GM23338 (cell line): ENCODE measurements at regions not wholly inside any gene's neighbourhood (a gene's known extent, or its start where the extent isn't known, plus 50 kb on each side); places are given as distances from the start of the nearest gene placed in this dataset.

Source experiments
- ATAC-seq: fragments of 200-7000 bp; cut with Tn5 transposase; 3 replicates; pipeline ENCODE4 v1.9.1; 2020
- DNase-seq: peaks from one replicate; pipeline ENCODE4 v3.0.0-alpha.2; 2015; ENCODE audit warnings: low spot score
- H2AFZ ChIP-seq: fragments of 200-600 bp; sonication (generic); 2 replicates; pipeline ENCODE4 v1.8.0; 2016; ENCODE audit warnings: antibody characterized with exemption, mild to moderate bottlenecking, moderate library complexity
- H3F3A ChIP-seq: fragments of 200-600 bp; sonication (generic); replicated peaks from 2 replicates; pipeline ENCODE4 v1.8.0; 2017; ENCODE audit warnings: antibody characterized with exemption, mixed run types, low read depth
- H3K27ac ChIP-seq: fragments of 200-600 bp; sonication (generic); 2 replicates; pipeline ENCODE4 v1.6.1; 2016; ENCODE audit warnings: low read depth
- H3K27me3 ChIP-seq: fragments of 200-600 bp; sonication (generic); 2 replicates; pipeline ENCODE4 v1.8.0; 2016; ENCODE audit warnings: mild to moderate bottlenecking, mixed run types, moderate library complexity; ENCODE audit not compliant: insufficient read depth
- H3K36me3 ChIP-seq: fragments of 200-600 bp; sonication (generic); 2 replicates; pipeline ENCODE4 v1.8.0; 2016; ENCODE audit warnings: mild to moderate bottlenecking; ENCODE audit not compliant: insufficient read depth
- H3K4me1 ChIP-seq: fragments of 200-600 bp; sonication (generic); 2 replicates; pipeline ENCODE4 v1.8.0; 2016; ENCODE audit warnings: mild to moderate bottlenecking, moderate library complexity; ENCODE audit not compliant: insufficient read depth
- H3K4me2 ChIP-seq: fragments of 200-600 bp; sonication (generic); 2 replicates; pipeline ENCODE4 v1.7.1; 2017; ENCODE audit warnings: mixed run types
- H3K4me3 ChIP-seq: fragments of 200-600 bp; sonication (generic); 2 replicates; pipeline ENCODE4 v1.6.1; 2016; ENCODE audit warnings: mixed run types
- H3K79me2 ChIP-seq: fragments of 200-600 bp; sonication (generic); replicated peaks from 2 replicates; pipeline ENCODE4 v1.8.0; 2017; ENCODE audit warnings: mild to moderate bottlenecking; ENCODE audit not compliant: insufficient read depth
- H3K9me2 ChIP-seq: fragments of 200-600 bp; sonication (generic); 2 replicates; pipeline ENCODE4 v1.8.0; 2017; ENCODE audit not compliant: insufficient read depth
- H4K20me1 ChIP-seq: fragments of 200-600 bp; sonication (generic); replicated peaks from 2 replicates; pipeline ENCODE4 v1.8.0; 2017; ENCODE audit warnings: mild to moderate bottlenecking; ENCODE audit not compliant: insufficient read depth
- H3K27ac Mint-ChIP-seq: 2 replicates; pipeline ENCODE4 v1.8.0; 2020; ENCODE audit warnings: inconsistent platforms, mild to moderate bottlenecking, moderate library complexity, mixed read lengths
- H3K27me3 Mint-ChIP-seq: 3 replicates; pipeline ENCODE4 v1.8.0; 2022; ENCODE audit warnings: low read depth, mild to moderate bottlenecking, moderate library complexity, mixed read lengths, inconsistent platforms; ENCODE audit not compliant: insufficient read depth, poor library complexity
- H3K36me3 Mint-ChIP-seq: 3 replicates; pipeline ENCODE4 v1.8.0; 2021; ENCODE audit warnings: low read depth, mild to moderate bottlenecking, inconsistent platforms, moderate library complexity, mixed read lengths
- H3K4me1 Mint-ChIP-seq: 3 replicates; pipeline ENCODE4 v1.8.0; 2020; ENCODE audit warnings: mild to moderate bottlenecking, inconsistent platforms, mixed read lengths
- H3K4me3 Mint-ChIP-seq: 3 replicates; pipeline ENCODE4 v1.8.0; 2021; ENCODE audit warnings: moderate library complexity, mild to moderate bottlenecking, inconsistent platforms, mixed read lengths
- H3K9me3 Mint-ChIP-seq: 3 replicates; pipeline ENCODE4 v1.8.0; 2020; ENCODE audit warnings: moderate library complexity, mild to moderate bottlenecking, inconsistent platforms, mixed read lengths
- ETS1 ChIP-seq: IDR thresholded peaks from 2 replicates; pipeline ENCODE4 v1.6.1; 2016; ENCODE audit warnings: antibody characterized with exemption
- EZH2 ChIP-seq: fragments of 200-600 bp; sonication (generic); IDR thresholded peaks from one replicate; pipeline ENCODE4 v1.8.0; 2017; ENCODE audit warnings: antibody characterized with exemption, mild to moderate bottlenecking, low read depth; ENCODE audit not compliant: unreplicated experiment
- JUNB ChIP-seq: IDR thresholded peaks from one replicate; pipeline ENCODE4 v1.6.1; 2016; ENCODE audit warnings: antibody characterized with exemption; ENCODE audit not compliant: unreplicated experiment
- NANOG ChIP-seq: IDR thresholded peaks from 2 replicates; pipeline ENCODE4 v1.6.1; 2016; ENCODE audit warnings: antibody characterized with exemption, borderline replicate concordance
- POLR2AphosphoS5 ChIP-seq: IDR thresholded peaks from 2 replicates; pipeline ENCODE4 v1.6.1; 2016; ENCODE audit warnings: antibody characterized with exemption, low read depth
- REST ChIP-seq: IDR thresholded peaks from one replicate; pipeline ENCODE4 v1.6.1; 2018; ENCODE audit warnings: antibody characterized with exemption; ENCODE audit not compliant: unreplicated experiment
- STAT1 ChIP-seq: IDR thresholded peaks from one replicate; pipeline ENCODE4 v1.6.1; 2016; ENCODE audit warnings: antibody characterized with exemption; ENCODE audit not compliant: unreplicated experiment
- ZNF114 ChIP-seq: fragments of 250-450 bp; sonication (Bioruptor Pico); IDR thresholded peaks from 2 replicates; pipeline ENCODE4 v1.5.0; 2020; ENCODE audit warnings: mild to moderate bottlenecking, moderate library complexity
- ZNF331 ChIP-seq: fragments of 250-450 bp; sonication (Bioruptor Pico); IDR thresholded peaks from 2 replicates; pipeline ENCODE4 v1.5.0; 2020; ENCODE audit warnings: low read depth, mild to moderate bottlenecking, moderate library complexity
- ZNF462 ChIP-seq: fragments of 250-450 bp; sonication (Bioruptor Pico); IDR thresholded peaks from 2 replicates; pipeline ENCODE4 v1.5.0; 2020; ENCODE audit warnings: mild to moderate bottlenecking, moderate library complexity
- TF ChIP-seq, protein P1 (sequence below), 2 experiments: fragments of 200-600 bp in 1 of 2; sonication (generic) in 1 of 2; conservative IDR thresholded peaks; 2 replicates each; pipeline versions ENCODE4 v1.5.1 to v1.6.1; 2016 to 2017; ENCODE audit warnings: antibody characterized with exemption in 2 of 2, low read depth in 2 of 2, mild to moderate bottlenecking in 2 of 2, moderate library complexity in 1 of 2

DNA sequence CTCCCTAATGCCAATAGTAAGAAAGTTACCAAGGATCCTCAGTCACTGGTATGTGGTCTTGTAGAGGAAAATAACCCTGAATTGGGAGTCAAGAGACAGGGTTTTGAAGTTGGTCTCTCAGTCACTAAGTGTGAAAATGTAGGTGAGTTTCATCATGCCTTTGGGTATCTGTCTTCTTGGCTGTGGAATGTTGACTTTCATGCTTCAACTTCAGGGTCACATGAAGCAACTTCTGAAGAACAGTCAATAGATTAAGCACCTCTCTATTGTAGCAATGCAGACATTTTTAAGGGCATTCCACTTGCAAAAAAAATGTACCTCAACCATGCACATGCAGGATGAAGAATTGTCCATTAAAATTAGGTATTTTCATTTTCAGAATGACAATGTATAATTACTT is 194.6 kb downstream of the CSNK1G3 start:
- Histone ChIP-seq H3K4me1 (no peaks in the 10 kb centered on the region), H3K36me3 (no peaks in the 10 kb centered on the region), H4K20me1 (no peaks in the 10 kb centered on the region), H3K79me2 (no peaks in the 10 kb centered on the region), H3F3A (no peaks in the 10 kb centered on the region), H3K27me3 (no peaks in the 10 kb centered on the region), H3K4me3 (no peak overlapping the region), H2AFZ (no peak overlapping the region), H3K9me2 (peaks cover 4% of the 10 kb centered on the region), H3K4me2 (no peak overlapping the region), H3K27ac (no peak overlapping the region)
- ATAC-seq (no peak), DNase-seq (no peak)
- TF ChIP-seq POLR2AphosphoS5, result no peak
- no peaks in the 10 kb centered on the region for H3K27me3 Mint-ChIP-seq
- no peak overlapping the region for H3K4me3 Mint-ChIP-seq
- no peaks in the 10 kb centered on the region for H3K4me1 Mint-ChIP-seq
- H3K9me3 Mint-ChIP-seq, result no peaks in the 10 kb centered on the region; the same call in 1 of the 3 replicates
- H3K27ac Mint-ChIP-seq, result no peak overlapping the region
- H3K36me3 Mint-ChIP-seq, result no peaks in the 10 kb centered on the region

DNA sequence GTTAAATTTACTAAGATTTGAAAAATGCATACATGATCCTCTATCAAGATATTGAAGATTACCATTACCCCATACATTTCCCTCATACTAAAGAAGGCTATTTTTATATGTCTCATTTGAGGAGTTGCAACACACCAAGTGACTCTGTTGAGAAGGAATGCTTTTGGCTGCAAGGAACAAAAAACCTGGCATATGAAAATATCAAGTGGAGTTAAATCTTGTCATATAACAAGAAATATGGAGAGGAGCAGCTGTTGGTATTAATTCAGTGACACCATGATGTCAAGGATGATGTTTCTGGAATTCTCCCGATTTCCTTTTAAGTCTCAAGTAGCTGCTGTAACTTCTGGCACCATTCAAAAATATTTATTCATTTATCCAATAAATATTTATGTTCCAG is 193.8 kb downstream of the CSNK1G3 start:
- no peak overlapping the region for H3K4me3 Mint-ChIP-seq
- H4K20me1 ChIP-seq, result no peaks in the 10 kb centered on the region
- no peaks in the 10 kb centered on the region for H3K4me1 ChIP-seq
- no peak for TF ChIP-seq EZH2
- no peak for TF ChIP-seq ZNF331 (CRISPR knock-in tag)
- TF ChIP-seq, protein P1, sequence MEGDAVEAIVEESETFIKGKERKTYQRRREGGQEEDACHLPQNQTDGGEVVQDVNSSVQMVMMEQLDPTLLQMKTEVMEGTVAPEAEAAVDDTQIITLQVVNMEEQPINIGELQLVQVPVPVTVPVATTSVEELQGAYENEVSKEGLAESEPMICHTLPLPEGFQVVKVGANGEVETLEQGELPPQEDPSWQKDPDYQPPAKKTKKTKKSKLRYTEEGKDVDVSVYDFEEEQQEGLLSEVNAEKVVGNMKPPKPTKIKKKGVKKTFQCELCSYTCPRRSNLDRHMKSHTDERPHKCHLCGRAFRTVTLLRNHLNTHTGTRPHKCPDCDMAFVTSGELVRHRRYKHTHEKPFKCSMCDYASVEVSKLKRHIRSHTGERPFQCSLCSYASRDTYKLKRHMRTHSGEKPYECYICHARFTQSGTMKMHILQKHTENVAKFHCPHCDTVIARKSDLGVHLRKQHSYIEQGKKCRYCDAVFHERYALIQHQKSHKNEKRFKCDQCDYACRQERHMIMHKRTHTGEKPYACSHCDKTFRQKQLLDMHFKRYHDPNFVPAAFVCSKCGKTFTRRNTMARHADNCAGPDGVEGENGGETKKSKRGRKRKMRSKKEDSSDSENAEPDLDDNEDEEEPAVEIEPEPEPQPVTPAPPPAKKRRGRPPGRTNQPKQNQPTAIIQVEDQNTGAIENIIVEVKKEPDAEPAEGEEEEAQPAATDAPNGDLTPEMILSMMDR (conservative IDR thresholded peaks at IDR 0.05; ENCODE audit: low read depth in 2 of 2), result no peak
- no peak for TF ChIP-seq NANOG
- TF ChIP-seq JUNB, result no peak
- TF ChIP-seq ETS1, result no peak
- no peak for TF ChIP-seq REST
- no peak for TF ChIP-seq STAT1
- no peak for TF ChIP-seq ZNF462 (CRISPR knock-in tag)
- TF ChIP-seq ZNF114 (CRISPR knock-in tag), result no peak

More for the DNA sequence above, 193.8 kb downstream of the CSNK1G3 start:
- no peaks in the 10 kb centered on the region; the same call in 1 of the 3 replicates for H3K9me3 Mint-ChIP-seq
- H3K79me2 ChIP-seq, result no peaks in the 10 kb centered on the region
- H3K4me3 ChIP-seq, result no peak overlapping the region
- H3F3A ChIP-seq, result no peaks in the 10 kb centered on the region
- H3K36me3 Mint-ChIP-seq, result no peaks in the 10 kb centered on the region
- ATAC-seq (no peak), DNase-seq (no peak)
- H3K27ac Mint-ChIP-seq, result no peak overlapping the region
- H3K4me1 Mint-ChIP-seq, result no peaks in the 10 kb centered on the region
- no peaks in the 10 kb centered on the region for H3K36me3 ChIP-seq
- no peaks in the 10 kb centered on the region for H3K27me3 Mint-ChIP-seq
- no peak overlapping the region for H3K4me2 ChIP-seq
- H2AFZ ChIP-seq, result no peak overlapping the region
- H3K27me3 ChIP-seq, result no peaks in the 10 kb centered on the region
- H3K27ac ChIP-seq, result no peak overlapping the region
- peaks cover 4% of the 10 kb centered on the region for H3K9me2 ChIP-seq
